Endodermal cell (in vitro differentiated cells): ENCODE measurements at regions not wholly inside any gene's neighbourhood (a gene's known extent, or its start where the extent isn't known, plus 50 kb on each side); places are given as distances from the start of the nearest gene placed in this dataset.

Experiments used
- DNase-seq: peaks from one replicate; pipeline ENCODE4 v3.0.0-alpha.2; 2017
- H3K27ac ChIP-seq: 2 replicates; pipeline ENCODE4 v1.5.1; 2013; ENCODE audit warnings: mild to moderate bottlenecking, low read depth, low read length, moderate library complexity
- H3K27me3 ChIP-seq: 2 replicates; pipeline ENCODE4 v1.6.1; 2013; ENCODE audit warnings: mild to moderate bottlenecking, low read length, moderate library complexity; ENCODE audit not compliant: insufficient read depth, control insufficient read depth, poor library complexity, severe bottlenecking
- H3K36me3 ChIP-seq: 2 replicates; pipeline ENCODE4 v1.7.0; 2013; ENCODE audit warnings: mild to moderate bottlenecking, low read length, moderate library complexity; ENCODE audit not compliant: control insufficient read depth, insufficient read depth
- H3K4me1 ChIP-seq: one replicate; pipeline ENCODE4 v1.7.0; 2013; ENCODE audit warnings: low read length; ENCODE audit not compliant: control insufficient read depth, insufficient read depth
- H3K4me3 ChIP-seq: 2 replicates; pipeline ENCODE4 v1.5.1; 2013; ENCODE audit warnings: mild to moderate bottlenecking, low read length, moderate library complexity
- H3K9ac ChIP-seq: 2 replicates; pipeline ENCODE4 v1.6.1; 2013; ENCODE audit warnings: mild to moderate bottlenecking, low read length, moderate library complexity; ENCODE audit not compliant: poor library complexity, severe bottlenecking; ENCODE audit errors: extremely low read depth
- H3K9me3 ChIP-seq: 2 replicates; pipeline ENCODE4 v1.6.1; 2013; ENCODE audit warnings: mild to moderate bottlenecking, low read length, moderate library complexity; ENCODE audit not compliant: control insufficient read depth
- H3K27ac Mint-ChIP-seq: 2 replicates; pipeline ENCODE4 v1.8.0; 2020; ENCODE audit warnings: mixed read lengths
- H3K27me3 Mint-ChIP-seq: 2 replicates; pipeline ENCODE4 v1.8.0; 2021; ENCODE audit warnings: mild to moderate bottlenecking, mixed read lengths; ENCODE audit not compliant: insufficient read depth
- H3K36me3 Mint-ChIP-seq: 2 replicates; pipeline ENCODE4 v1.8.0; 2020; ENCODE audit warnings: low read depth, mixed read lengths
- H3K4me1 Mint-ChIP-seq: 2 replicates; pipeline ENCODE4 v1.8.0; 2020; ENCODE audit warnings: mixed read lengths
- H3K4me3 Mint-ChIP-seq: 2 replicates; pipeline ENCODE4 v1.8.0; 2020; ENCODE audit warnings: mild to moderate bottlenecking, moderate library complexity, mixed read lengths
- H3K9me3 Mint-ChIP-seq: 2 replicates; pipeline ENCODE4 v1.8.0; 2020; ENCODE audit warnings: mild to moderate bottlenecking, mixed read lengths
- WGBS, 2 experiments: methylation state at CpG; one replicate each; pipeline versions ENCODE4 v1.1.5 to v1.1.7; 2013; ENCODE audit warnings: missing lambda C conversion rate in 2 of 2, mixed read lengths in 1 of 2; ENCODE audit not compliant: insufficient coverage in 1 of 2, insufficient read length in 1 of 2; 5-methylcytosine and 5-hydroxymethylcytosine counted together
- TF ChIP-seq, protein P1 (sequence below): fragments of 200-600 bp; sonication (generic); conservative IDR thresholded peaks from 2 replicates; pipeline ENCODE4 v1.5.0; 2021; ENCODE audit warnings: antibody characterized with exemption, mild to moderate bottlenecking

DNA sequence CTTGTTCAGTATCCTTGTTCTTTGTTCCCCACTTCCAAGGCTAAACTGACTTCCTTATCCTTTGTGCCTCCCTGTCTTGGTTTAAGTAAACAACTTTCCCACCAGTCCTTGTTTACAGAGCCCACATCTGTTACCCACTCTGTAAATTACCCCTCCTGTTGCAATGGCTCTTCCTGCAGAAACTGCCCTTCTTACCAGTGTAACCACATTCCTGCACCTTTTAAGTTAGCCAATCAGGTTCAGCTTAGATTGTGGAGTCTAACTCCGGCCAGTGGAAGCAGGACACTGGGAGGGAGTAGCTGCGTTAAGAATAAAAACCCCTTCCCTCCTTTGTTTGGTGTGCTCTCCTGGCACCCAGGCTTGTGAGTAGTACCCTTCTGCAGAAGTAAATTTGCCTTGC, 360.9 kb downstream of the PRDM5 start:
- H3K9me3 Mint-ChIP-seq: peaks cover 23% of the 10 kb centered on the region
- 88 to 92% methylated on average over 2 of the region's 2 CpGs for WGBS, 2 experiments
- Histone ChIP-seq H3K27ac (no peak overlapping the region), H3K36me3 (no peaks in the 10 kb centered on the region), H3K9ac (no peak overlapping the region), H3K4me3 (no peak overlapping the region), H3K4me1 (no peaks in the 10 kb centered on the region), H3K27me3 (no peaks in the 10 kb centered on the region), H3K9me3 (peaks cover 23% of the 10 kb centered on the region)
- H3K4me3 Mint-ChIP-seq: no peak overlapping the region
- DNase-seq: peak; percentile 83
- no peaks in the 10 kb centered on the region for H3K27me3 Mint-ChIP-seq
- H3K36me3 Mint-ChIP-seq: no peaks in the 10 kb centered on the region
- no peaks in the 10 kb centered on the region for H3K4me1 Mint-ChIP-seq
- no peak overlapping the region for H3K27ac Mint-ChIP-seq
- TF ChIP-seq, protein P1, sequence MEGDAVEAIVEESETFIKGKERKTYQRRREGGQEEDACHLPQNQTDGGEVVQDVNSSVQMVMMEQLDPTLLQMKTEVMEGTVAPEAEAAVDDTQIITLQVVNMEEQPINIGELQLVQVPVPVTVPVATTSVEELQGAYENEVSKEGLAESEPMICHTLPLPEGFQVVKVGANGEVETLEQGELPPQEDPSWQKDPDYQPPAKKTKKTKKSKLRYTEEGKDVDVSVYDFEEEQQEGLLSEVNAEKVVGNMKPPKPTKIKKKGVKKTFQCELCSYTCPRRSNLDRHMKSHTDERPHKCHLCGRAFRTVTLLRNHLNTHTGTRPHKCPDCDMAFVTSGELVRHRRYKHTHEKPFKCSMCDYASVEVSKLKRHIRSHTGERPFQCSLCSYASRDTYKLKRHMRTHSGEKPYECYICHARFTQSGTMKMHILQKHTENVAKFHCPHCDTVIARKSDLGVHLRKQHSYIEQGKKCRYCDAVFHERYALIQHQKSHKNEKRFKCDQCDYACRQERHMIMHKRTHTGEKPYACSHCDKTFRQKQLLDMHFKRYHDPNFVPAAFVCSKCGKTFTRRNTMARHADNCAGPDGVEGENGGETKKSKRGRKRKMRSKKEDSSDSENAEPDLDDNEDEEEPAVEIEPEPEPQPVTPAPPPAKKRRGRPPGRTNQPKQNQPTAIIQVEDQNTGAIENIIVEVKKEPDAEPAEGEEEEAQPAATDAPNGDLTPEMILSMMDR: no peak

DNA sequence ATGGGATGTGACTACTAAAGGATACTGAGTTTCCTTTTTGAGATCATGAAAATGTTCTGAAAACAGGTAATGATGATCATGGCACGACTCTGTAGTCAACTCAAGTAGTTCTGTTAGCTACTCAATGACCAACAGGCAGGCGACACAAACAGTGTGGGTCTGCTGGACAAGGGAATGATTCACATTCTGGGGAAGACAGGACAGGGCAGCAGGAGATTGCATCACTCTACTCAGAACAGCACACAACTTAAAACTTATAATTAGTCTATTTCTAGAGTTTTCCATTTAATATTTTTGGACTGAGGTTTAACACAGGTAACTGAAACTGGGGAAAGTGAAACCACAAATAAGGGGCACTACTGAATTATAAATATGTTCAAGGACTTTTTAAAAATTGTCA, 365.2 kb downstream of the PRDM5 start:
- Mint-ChIP-seq H3K36me3 (no peaks in the 10 kb centered on the region), H3K4me3 (no peak overlapping the region), H3K27ac (no peak overlapping the region), H3K9me3 (peaks cover 19% of the 10 kb centered on the region), H3K4me1 (peaks cover 5% of the 10 kb centered on the region), H3K27me3 (no peaks in the 10 kb centered on the region)
- DNase-seq: no peak
- Histone ChIP-seq H3K27me3 (no peaks in the 10 kb centered on the region), H3K9ac (no peak overlapping the region), H3K9me3 (peaks cover 19% of the 10 kb centered on the region), H3K4me3 (no peak overlapping the region), H3K27ac (no peak overlapping the region), H3K4me1 (no peaks in the 10 kb centered on the region), H3K36me3 (no peaks in the 10 kb centered on the region)
- 75 to 100% methylated on average over 2 of the region's 2 CpGs for WGBS, 2 experiments
- TF ChIP-seq, protein P1: no peak

DNA sequence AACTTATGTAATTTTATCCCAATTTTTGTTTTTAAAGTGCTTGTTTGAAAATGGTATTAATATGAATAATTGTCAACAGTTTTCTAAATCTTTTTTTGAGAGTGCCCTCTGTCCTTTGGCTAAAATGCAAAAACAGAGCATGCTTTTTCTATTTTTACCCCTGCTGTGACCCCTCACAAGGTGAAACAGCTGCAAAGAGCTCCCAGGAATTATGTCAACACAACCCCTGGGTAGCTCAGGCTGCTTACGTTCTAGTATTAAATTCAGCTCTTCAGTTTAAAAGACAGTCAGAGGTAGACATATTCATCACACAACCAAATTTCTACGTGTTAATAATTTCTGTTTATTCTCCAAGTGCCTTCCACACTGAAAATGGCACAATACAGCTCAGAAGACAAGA, 367.5 kb downstream of the PRDM5 start:
- Histone ChIP-seq H3K27me3 (no peaks in the 10 kb centered on the region), H3K4me3 (no peak overlapping the region), H3K4me1 (no peaks in the 10 kb centered on the region), H3K27ac (no peak overlapping the region), H3K36me3 (no peaks in the 10 kb centered on the region), H3K9ac (no peak overlapping the region), H3K9me3 (no peaks in the 10 kb centered on the region)
- H3K27ac Mint-ChIP-seq: no peak overlapping the region
- H3K27me3 Mint-ChIP-seq: no peaks in the 10 kb centered on the region
- peaks cover 5% of the 10 kb centered on the region for H3K4me1 Mint-ChIP-seq
- TF ChIP-seq, protein P1: no peak
- no peaks in the 10 kb centered on the region for H3K36me3 Mint-ChIP-seq
- H3K9me3 Mint-ChIP-seq: no peaks in the 10 kb centered on the region
- H3K4me3 Mint-ChIP-seq: no peak overlapping the region
- 20 to 59% methylated on average over 1 to 2 of the region's 2 CpGs for WGBS, 2 experiments
- no peak for DNase-seq
